K562 (cell line): ENCODE measurements at regions not wholly inside any gene's neighbourhood (a gene's known extent, or its start where the extent isn't known, plus 50 kb on each side); places are given as distances from the start of the nearest gene placed in this dataset.
A peak's percentile ranks its signal among the peaks of the same experiment; 100 is the strongest.

Experiments used
- ATAC-seq: fragments of 200-7000 bp; cut with Tn5 transposase; 3 replicates; pipeline ENCODE4 v1.9.1; 2020; ENCODE audit warnings: moderate library complexity
- BruUV-seq: library from RNA; stranded (reverse); fragments of 400-500 nt; replicated peaks from 2 replicates; lab custom pipeline; 2021; lab: Mats Ljungman, UMichigan
- CTCF ChIA-PET: fragments of 300-600 bp; formaldehyde crosslinking; extraction: SDS; loops from one replicate; lab custom pipeline; 2021; ENCODE audit warnings: low intra/inter-chr PET ratio; lab: Yijun Ruan, JAX
- POLR2A ChIA-PET: fragments of 300-600, 350-650 bp; sonication (Branson Sonifier 250); formaldehyde crosslinking; extraction: SDS; loops from one replicate; lab custom pipeline; 2021; ENCODE audit warnings: antibody characterized with exemption, inconsistent platforms; lab: Yijun Ruan, JAX
- DNase-seq, 4 experiments: peaks; one replicate each; pipeline versions ENCODE4 v3.0.0 to v3.0.0-alpha.2; 2011 to 2018; ENCODE audit warnings: low spot score in 3 of 4, mixed read lengths in 3 of 4; ENCODE audit errors: extremely low read depth in 1 of 4
- FAIRE-seq: peaks from 2 replicates; lab custom pipeline; 2011; peaks lifted over from hg19 to GRCh38; lab: Jason Lieb, UNC
- H2AFZ ChIP-seq: 2 replicates; pipeline ENCODE4 v1.6.0; 2011; ENCODE audit warnings: low read depth, low read length, control low read depth, inconsistent platforms
- H3K27ac ChIP-seq: fragments of 200-600 bp; 3 replicates; pipeline ENCODE4 v1.8.0; 2011; ENCODE audit warnings: low read depth, mild to moderate bottlenecking, control low read depth, inconsistent platforms, low read length, moderate library complexity, mixed read lengths; ENCODE audit errors: extremely low read depth
- H3K27me3 ChIP-seq, 2 experiments: fragments of 300-600 bp in 1 of 2; 2 replicates in 1 of 2; 3 replicates in 1 of 2; pipeline versions ENCODE4 v1.6.0 to v1.8.0; 2011; ENCODE audit warnings: inconsistent platforms in 2 of 2, low read length in 2 of 2, mild to moderate bottlenecking in 1 of 2, mixed read lengths in 1 of 2, moderate library complexity in 1 of 2; ENCODE audit not compliant: control insufficient read depth in 2 of 2, insufficient read depth in 2 of 2
- H3K36me3 ChIP-seq: fragments of 300-600 bp; 3 replicates; pipeline ENCODE4 v1.8.0; 2011; ENCODE audit warnings: mild to moderate bottlenecking, low read length, inconsistent platforms; ENCODE audit not compliant: control insufficient read depth, insufficient read depth
- H3K4me1 ChIP-seq, 2 experiments: fragments of 200-600 bp in 1 of 2; replicated peaks in 1 of 2; 2 replicates in 1 of 2; 3 replicates in 1 of 2; pipeline versions ENCODE4 v1.5.1 to v1.8.0; 2011; ENCODE audit warnings: inconsistent platforms in 2 of 2, low read length in 2 of 2, mild to moderate bottlenecking in 1 of 2, mixed read lengths in 1 of 2, moderate library complexity in 1 of 2; ENCODE audit not compliant: control insufficient read depth in 2 of 2, insufficient read depth in 2 of 2
- H3K4me2 ChIP-seq: 2 replicates; pipeline ENCODE4 v1.6.1; 2011; ENCODE audit warnings: low read length, control low read depth, inconsistent platforms, mixed read lengths; ENCODE audit not compliant: insufficient read depth
- H3K4me3 ChIP-seq: fragments of 200-600 bp; sonication (generic), shearing (Covaris generic); 2 replicates; pipeline ENCODE4 v1.5.1; 2016; ENCODE audit warnings: control low read depth, inconsistent platforms
- H3K79me2 ChIP-seq: fragments of 200-600 bp; 3 replicates; pipeline ENCODE4 v1.8.0; 2011; ENCODE audit warnings: low read length, inconsistent platforms; ENCODE audit not compliant: control insufficient read depth, insufficient read depth
- H3K9ac ChIP-seq, 2 experiments: 2 replicates each; pipeline versions ENCODE4 v1.6.0 to v1.6.1; 2011; ENCODE audit warnings: low read depth in 2 of 2, low read length in 2 of 2, control low read depth in 1 of 2, inconsistent platforms in 1 of 2, mild to moderate bottlenecking in 1 of 2, mixed read lengths in 1 of 2; ENCODE audit not compliant: insufficient read depth in 1 of 2
- H3K9me1 ChIP-seq: one replicate; pipeline ENCODE4 v1.6.0; 2011; ENCODE audit warnings: inconsistent platforms, mild to moderate bottlenecking, low read length, moderate library complexity; ENCODE audit not compliant: control insufficient read depth, insufficient read depth
- H3K9me3 ChIP-seq: replicated peaks from 2 replicates; pipeline ENCODE4 v1.5.1; 2011; ENCODE audit warnings: low read depth, low read length, inconsistent platforms; ENCODE audit not compliant: control insufficient read depth, insufficient read depth
- H4K20me1 ChIP-seq: replicated peaks from 2 replicates; pipeline ENCODE4 v1.6.1; 2011; ENCODE audit warnings: low read length, inconsistent platforms, mixed read lengths; ENCODE audit not compliant: control insufficient read depth, insufficient read depth
- HNRNPUL1 ChIP-seq: fragments of 200-400 bp; formaldehyde crosslinking; IDR thresholded peaks from 2 replicates; pipeline ENCODE4 v1.6.1; 2017; ENCODE audit warnings: low read length
- NCOA2 ChIP-seq, 2 experiments: fragments of 450-650 bp; IDR thresholded peaks; 2 replicates each; pipeline ENCODE4 v1.6.1; 2018; ENCODE audit warnings: mild to moderate bottlenecking in 2 of 2, moderate library complexity in 1 of 2; ENCODE audit not compliant: partially characterized antibody in 2 of 2
- WGBS: fragments of 100-300 bp; shearing (Covaris generic); methylation state at CpG from one replicate; pipeline ENCODE4 v1.1.6; 2016; ENCODE audit warnings: low coverage, mixed read lengths; ENCODE audit not compliant: insufficient coverage; ENCODE audit errors: missing lambda C conversion rate; 5-methylcytosine and 5-hydroxymethylcytosine counted together
- in situ Hi-C: fragments of 300-500 bp; cut with MboI; formaldehyde crosslinking; loops from 4 replicates; pipeline ENCODE4 v1.15.0; 2018; ENCODE audit warnings: inconsistent platforms, mixed read lengths
- intact Hi-C: fragments of 100-400 bp; cut with micrococcal nuclease; formaldehyde crosslinking; loops from 2 replicates; pipeline ENCODE4 v1.14.2; 2022
- TF ChIP-seq, protein P1 (sequence below), 2 experiments: fragments of 450-650 bp in 1 of 2; sonication (generic) in 1 of 2; formaldehyde crosslinking in 1 of 2; IDR thresholded peaks; 2 replicates each; pipeline versions ENCODE4 v1.7.1 to v1.9.0; 2016 to 2022; ENCODE audit warnings: inconsistent platforms in 1 of 2, mild to moderate bottlenecking in 1 of 2, missing genetic modification reagents in 1 of 2
- TF ChIP-seq, protein P2 (sequence below): fragments of 450-650 bp; IDR thresholded peaks from 2 replicates; pipeline ENCODE4 v1.7.1; 2018; ENCODE audit warnings: mild to moderate bottlenecking, low read depth; ENCODE audit not compliant: partially characterized antibody
- TF ChIP-seq, protein P3 (sequence below): sonication (generic); formaldehyde crosslinking; IDR thresholded peaks from 2 replicates; pipeline ENCODE4 v1.9.0; 2022; ENCODE audit warnings: mild to moderate bottlenecking, missing genetic modification reagents

DNA sequence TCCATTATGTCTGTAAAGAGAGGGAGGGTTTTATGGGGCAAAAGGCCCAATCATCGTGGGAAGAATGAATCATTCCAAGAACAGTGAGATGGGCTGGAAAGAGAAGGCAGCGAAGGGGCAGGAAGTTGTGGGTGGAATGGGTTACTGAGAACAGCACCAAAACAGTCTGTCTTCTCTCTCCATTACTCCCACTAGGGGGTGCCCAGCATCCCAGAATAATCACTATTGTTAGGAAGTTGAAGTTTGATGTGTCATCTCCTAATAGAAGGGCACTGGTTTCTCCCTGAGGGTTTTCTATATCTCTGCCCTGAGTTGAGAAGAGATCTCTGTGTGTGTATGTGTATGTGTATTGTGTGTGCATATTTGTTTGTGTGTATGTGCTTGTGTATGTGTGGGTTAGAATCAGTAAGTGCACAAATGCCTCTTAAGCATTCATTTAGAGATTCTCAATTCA, 76.6 kb upstream of the MAP4K3 start:
- peak; percentile 69 to 87 (median 73) for DNase-seq
- WGBS, result 5% methylated on average over 2 of the region's 2 CpGs
- no peaks in the 10 kb centered on the region for H3K79me2 ChIP-seq
- peak; percentile 61 for FAIRE-seq
- ChIA-PET CTCF (no interaction called here), POLR2A (interaction anchor here (0.7 to 0.9 kb wide), 2 partner anchors 10 to 21 kb away, joined by 3 read pairs; no protein-coding TSS in a partner anchor)
- BruUV-seq, result no TSS peak
- no peak overlapping the region for H3K4me2 ChIP-seq
- H3K27me3 ChIP-seq, result no peaks in the 10 kb centered on the region
- peak overlapping the region; percentile 77 for H3K27ac ChIP-seq
- H4K20me1 ChIP-seq, result no peaks in the 10 kb centered on the region
- no peak overlapping the region for H3K4me3 ChIP-seq
- H3K4me1 ChIP-seq, result peaks cover 27 to 53% of the 10 kb centered on the region in 2 experiments
- 0 out of 4 replicates have a peak overlapping the region, but pooled peaks of 1 of the 2 experiments have one; percentile 7 for H3K9ac ChIP-seq
- no peaks in the 10 kb centered on the region for H3K36me3 ChIP-seq
- intact Hi-C loops, result loop anchor here (1.0 to 10.0 kb wide), 6 partner anchors 76 to 279 kb away; partner anchors contain the start of gene MAP4K3
- ATAC-seq, result peak; percentile 75
- in situ Hi-C loops, result no loop called here
- H3K9me3 ChIP-seq, result no peaks in the 10 kb centered on the region
- H2AFZ ChIP-seq, result peak overlapping the region; percentile 84; the same call in 1 of the 2 replicates
- H3K9me1 ChIP-seq, result no peaks in the 10 kb centered on the region
- no peak for TF ChIP-seq HNRNPUL1
- TF ChIP-seq, protein P1, sequence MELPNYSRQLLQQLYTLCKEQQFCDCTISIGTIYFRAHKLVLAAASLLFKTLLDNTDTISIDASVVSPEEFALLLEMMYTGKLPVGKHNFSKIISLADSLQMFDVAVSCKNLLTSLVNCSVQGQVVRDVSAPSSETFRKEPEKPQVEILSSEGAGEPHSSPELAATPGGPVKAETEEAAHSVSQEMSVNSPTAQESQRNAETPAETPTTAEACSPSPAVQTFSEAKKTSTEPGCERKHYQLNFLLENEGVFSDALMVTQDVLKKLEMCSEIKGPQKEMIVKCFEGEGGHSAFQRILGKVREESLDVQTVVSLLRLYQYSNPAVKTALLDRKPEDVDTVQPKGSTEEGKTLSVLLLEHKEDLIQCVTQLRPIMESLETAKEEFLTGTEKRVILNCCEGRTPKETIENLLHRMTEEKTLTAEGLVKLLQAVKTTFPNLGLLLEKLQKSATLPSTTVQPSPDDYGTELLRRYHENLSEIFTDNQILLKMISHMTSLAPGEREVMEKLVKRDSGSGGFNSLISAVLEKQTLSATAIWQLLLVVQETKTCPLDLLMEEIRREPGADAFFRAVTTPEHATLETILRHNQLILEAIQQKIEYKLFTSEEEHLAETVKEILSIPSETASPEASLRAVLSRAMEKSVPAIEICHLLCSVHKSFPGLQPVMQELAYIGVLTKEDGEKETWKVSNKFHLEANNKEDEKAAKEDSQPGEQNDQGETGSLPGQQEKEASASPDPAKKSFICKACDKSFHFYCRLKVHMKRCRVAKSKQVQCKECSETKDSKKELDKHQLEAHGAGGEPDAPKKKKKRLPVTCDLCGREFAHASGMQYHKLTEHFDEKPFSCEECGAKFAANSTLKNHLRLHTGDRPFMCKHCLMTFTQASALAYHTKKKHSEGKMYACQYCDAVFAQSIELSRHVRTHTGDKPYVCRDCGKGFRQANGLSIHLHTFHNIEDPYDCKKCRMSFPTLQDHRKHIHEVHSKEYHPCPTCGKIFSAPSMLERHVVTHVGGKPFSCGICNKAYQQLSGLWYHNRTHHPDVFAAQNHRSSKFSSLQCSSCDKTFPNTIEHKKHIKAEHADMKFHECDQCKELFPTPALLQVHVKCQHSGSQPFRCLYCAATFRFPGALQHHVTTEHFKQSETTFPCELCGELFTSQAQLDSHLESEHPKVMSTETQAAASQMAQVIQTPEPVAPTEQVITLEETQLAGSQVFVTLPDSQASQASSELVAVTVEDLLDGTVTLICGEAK (IDR thresholded peaks at IDR 0.05), result peak; percentile 22; the same call in 1 of the 2 replicates
- TF ChIP-seq, protein P1 (CRISPR knock-in tag; IDR thresholded peaks at IDR 0.05), result no peak
- TF ChIP-seq, protein P2, sequence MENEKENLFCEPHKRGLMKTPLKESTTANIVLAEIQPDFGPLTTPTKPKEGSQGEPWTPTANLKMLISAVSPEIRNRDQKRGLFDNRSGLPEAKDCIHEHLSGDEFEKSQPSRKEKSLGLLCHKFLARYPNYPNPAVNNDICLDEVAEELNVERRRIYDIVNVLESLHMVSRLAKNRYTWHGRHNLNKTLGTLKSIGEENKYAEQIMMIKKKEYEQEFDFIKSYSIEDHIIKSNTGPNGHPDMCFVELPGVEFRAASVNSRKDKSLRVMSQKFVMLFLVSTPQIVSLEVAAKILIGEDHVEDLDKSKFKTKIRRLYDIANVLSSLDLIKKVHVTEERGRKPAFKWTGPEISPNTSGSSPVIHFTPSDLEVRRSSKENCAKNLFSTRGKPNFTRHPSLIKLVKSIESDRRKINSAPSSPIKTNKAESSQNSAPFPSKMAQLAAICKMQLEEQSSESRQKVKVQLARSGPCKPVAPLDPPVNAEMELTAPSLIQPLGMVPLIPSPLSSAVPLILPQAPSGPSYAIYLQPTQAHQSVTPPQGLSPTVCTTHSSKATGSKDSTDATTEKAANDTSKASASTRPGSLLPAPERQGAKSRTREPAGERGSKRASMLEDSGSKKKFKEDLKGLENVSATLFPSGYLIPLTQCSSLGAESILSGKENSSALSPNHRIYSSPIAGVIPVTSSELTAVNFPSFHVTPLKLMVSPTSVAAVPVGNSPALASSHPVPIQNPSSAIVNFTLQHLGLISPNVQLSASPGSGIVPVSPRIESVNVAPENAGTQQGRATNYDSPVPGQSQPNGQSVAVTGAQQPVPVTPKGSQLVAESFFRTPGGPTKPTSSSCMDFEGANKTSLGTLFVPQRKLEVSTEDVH, result no peak
- TF ChIP-seq, protein P3, sequence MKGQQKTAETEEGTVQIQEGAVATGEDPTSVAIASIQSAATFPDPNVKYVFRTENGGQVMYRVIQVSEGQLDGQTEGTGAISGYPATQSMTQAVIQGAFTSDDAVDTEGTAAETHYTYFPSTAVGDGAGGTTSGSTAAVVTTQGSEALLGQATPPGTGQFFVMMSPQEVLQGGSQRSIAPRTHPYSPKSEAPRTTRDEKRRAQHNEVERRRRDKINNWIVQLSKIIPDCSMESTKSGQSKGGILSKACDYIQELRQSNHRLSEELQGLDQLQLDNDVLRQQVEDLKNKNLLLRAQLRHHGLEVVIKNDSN, result no peak
- TF ChIP-seq NCOA2 (IDR thresholded peaks at IDR 0.05; ENCODE audit: partially characterized antibody in 2 of 2), result no peak
